ENCODE measurements at regions not wholly inside any gene's neighbourhood (a gene's known extent, or its start where the extent isn't known, plus 50 kb on each side); places are given as distances from the start of the nearest gene placed in this dataset.

- intact Hi-C loops (cut with micrococcal nuclease): no loop called here
- Mint-ChIP-seq H3K27me3 (peaks cover 31% of the 10 kb centered on the region), H3K27ac (no peak overlapping the region), H3K4me1 (peaks cover 7% of the 10 kb centered on the region), H3K9me3 (no peaks in the 10 kb centered on the region), H3K4me3 (no peak overlapping the region), H3K36me3 (ENCODE audit: low read depth) (no peaks in the 10 kb centered on the region)
- TF ChIP-seq CTCF (IDR thresholded peaks at IDR 0.05): no peak
- ChIA-PET POLR2A (no interaction called here), CTCF (no interaction called here)
- DNase-seq (no peak), ATAC-seq (ENCODE audit: low read depth) (no peak)
These were observed 765.6 kb upstream of the TBX3 start for GRCh38 chr12:115449526-115449925.

GRCh38 chr12:115444346-115444745, 760.4 kb upstream of the TBX3 start:
- Mint-ChIP-seq H3K9me3 (no peaks in the 10 kb centered on the region), H3K36me3 (ENCODE audit: low read depth) (no peaks in the 10 kb centered on the region), H3K27me3 (no peaks in the 10 kb centered on the region), H3K27ac (no peak overlapping the region), H3K4me3 (no peak overlapping the region), H3K4me1 (no peaks in the 10 kb centered on the region)
- DNase-seq: no peak
- TF ChIP-seq CTCF (IDR thresholded peaks at IDR 0.05): no peak
- intact Hi-C loops (cut with micrococcal nuclease): no loop called here
- no peak for ATAC-seq (ENCODE audit: low read depth)
- ChIA-PET POLR2A (no interaction called here), CTCF (no interaction called here)

- Mint-ChIP-seq H3K36me3 (ENCODE audit: low read depth) (no peaks in the 10 kb centered on the region), H3K9me3 (no peaks in the 10 kb centered on the region), H3K4me1 (no peaks in the 10 kb centered on the region), H3K4me3 (no peak overlapping the region), H3K27me3 (no peaks in the 10 kb centered on the region), H3K27ac (no peak overlapping the region)
- ATAC-seq (ENCODE audit: low read depth) (no peak), DNase-seq (no peak)
- intact Hi-C loops (cut with micrococcal nuclease): no loop called here
- TF ChIP-seq CTCF (IDR thresholded peaks at IDR 0.05): no peak
- POLR2A ChIA-PET: no interaction called here
- CTCF ChIA-PET: no interaction called here
These were observed 759.5 kb upstream of the TBX3 start for GRCh38 chr12:115443351-115443938.

GRCh38 chr12:115440438-115440837, 756.5 kb upstream of the TBX3 start:
- no peak overlapping the region for H3K27ac Mint-ChIP-seq
- no peak for TF ChIP-seq CTCF (IDR thresholded peaks at IDR 0.05)
- H3K4me1 Mint-ChIP-seq: no peaks in the 10 kb centered on the region
- H3K9me3 Mint-ChIP-seq: no peaks in the 10 kb centered on the region
- CTCF ChIA-PET: no interaction called here
- intact Hi-C loops (cut with micrococcal nuclease): no loop called here
- POLR2A ChIA-PET: no interaction called here
- DNase-seq (no peak), ATAC-seq (ENCODE audit: low read depth) (no peak)
- H3K4me3 Mint-ChIP-seq: no peak overlapping the region
- H3K36me3 Mint-ChIP-seq (ENCODE audit: low read depth): no peaks in the 10 kb centered on the region
- no peaks in the 10 kb centered on the region for H3K27me3 Mint-ChIP-seq

GRCh38 chr12:115439008-115439601, 755.1 kb upstream of the TBX3 start:
- Mint-ChIP-seq H3K27me3 (no peaks in the 10 kb centered on the region), H3K9me3 (no peaks in the 10 kb centered on the region), H3K4me1 (no peaks in the 10 kb centered on the region), H3K27ac (no peak overlapping the region), H3K36me3 (ENCODE audit: low read depth) (no peaks in the 10 kb centered on the region), H3K4me3 (no peak overlapping the region)
- ChIA-PET POLR2A (no interaction called here), CTCF (no interaction called here)
- intact Hi-C loops (cut with micrococcal nuclease): no loop called here
- ATAC-seq (ENCODE audit: low read depth) (no peak), DNase-seq (no peak)
- TF ChIP-seq CTCF (IDR thresholded peaks at IDR 0.05): no peak

Measured in activated B cell treated with CpG ODN at 0.5 μM for 24 hours (primary cell).